ENCODE measurements at regions not wholly inside any gene's neighbourhood (a gene's known extent, or its start where the extent isn't known, plus 50 kb on each side); places are given as distances from the start of the nearest gene placed in this dataset.

- H3K79me2 ChIP-seq (ENCODE audit: low read depth) = no peaks in the 10 kb centered on the region
- Mint-ChIP-seq H3K36me3 (no peaks in the 10 kb centered on the region), H3K4me1 (peaks cover 5% of the 10 kb centered on the region), H3K27ac (no peak overlapping the region), H3K9me3 (peaks cover 7% of the 10 kb centered on the region), H3K4me3 (no peak overlapping the region), H3K27me3 (ENCODE audit: insufficient read depth, low read depth) (peaks cover 9% of the 10 kb centered on the region)
- no peaks in the 10 kb centered on the region for H4K20me1 ChIP-seq (ENCODE audit: low read depth)
- H3K4me3 ChIP-seq = no peak overlapping the region
- no peaks in the 10 kb centered on the region for H3K27me3 ChIP-seq
- no peak for DNase-seq (ENCODE audit: low spot score)
- H2AFZ ChIP-seq (replicated peaks) = no peak overlapping the region
- no peaks in the 10 kb centered on the region for H3K9me3 ChIP-seq (ENCODE audit: low read depth)
- no peak overlapping the region for H3K4me2 ChIP-seq
- no peaks in the 10 kb centered on the region for H3K4me1 ChIP-seq
- no peak overlapping the region for H3K27ac ChIP-seq
- H3F3A ChIP-seq (ENCODE audit: low read depth) = no peaks in the 10 kb centered on the region
- H3K36me3 ChIP-seq = no peaks in the 10 kb centered on the region
- no peak for TF ChIP-seq EZH2 (IDR thresholded peaks at IDR 0.05)
- TF ChIP-seq EZH2phosphoT487 (IDR thresholded peaks at IDR 0.05) = no peak
- no peak for TF ChIP-seq CTCF (IDR thresholded peaks at IDR 0.05)
- H3K9ac ChIP-seq = no peak overlapping the region
These were observed 353.8 kb downstream of the PREX1 start for GRCh38 chr20:48474022-48474421.

GRCh38 chr20:48471759-48472408 is 355.9 kb downstream of the PREX1 start:
- no peak overlapping the region for H3K27ac Mint-ChIP-seq

DNA sequence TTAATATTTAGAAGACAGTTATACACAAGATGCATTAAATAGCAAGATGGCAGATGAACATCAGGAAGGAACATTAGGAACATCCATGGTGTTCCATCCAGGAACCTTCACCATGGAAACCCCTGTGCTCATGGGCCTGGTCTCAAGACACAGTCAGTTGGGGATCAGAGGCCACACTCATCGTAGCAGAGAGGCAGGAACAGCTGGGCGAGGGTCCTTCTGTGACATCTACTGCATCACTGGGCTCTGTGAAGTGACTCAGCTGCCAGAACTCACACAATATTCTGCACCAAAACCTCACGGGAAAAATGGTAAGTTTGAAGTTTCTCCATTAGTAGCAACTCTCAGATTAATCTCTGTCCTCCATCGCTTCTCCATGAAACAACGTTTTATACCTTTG is 356.6 kb downstream of the PREX1 start:
- Histone ChIP-seq H3K27ac (no peak overlapping the region), H3F3A (ENCODE audit: low read depth) (no peaks in the 10 kb centered on the region), H3K36me3 (no peaks in the 10 kb centered on the region), H3K4me1 (no peaks in the 10 kb centered on the region), H3K9me3 (ENCODE audit: low read depth) (no peaks in the 10 kb centered on the region), H3K4me2 (no peak overlapping the region), H3K79me2 (ENCODE audit: low read depth) (no peaks in the 10 kb centered on the region), H4K20me1 (ENCODE audit: low read depth) (no peaks in the 10 kb centered on the region), H3K4me3 (no peak overlapping the region), H2AFZ (replicated peaks) (no peak overlapping the region), H3K27me3 (no peaks in the 10 kb centered on the region), H3K9ac (no peak overlapping the region)
- H3K36me3 Mint-ChIP-seq = no peaks in the 10 kb centered on the region
- DNase-seq (ENCODE audit: low spot score) = no peak
- H3K27ac Mint-ChIP-seq = no peak overlapping the region
- TF ChIP-seq CTCF (IDR thresholded peaks at IDR 0.05) = no peak
- TF ChIP-seq EZH2phosphoT487 (IDR thresholded peaks at IDR 0.05) = no peak
- TF ChIP-seq EZH2 (IDR thresholded peaks at IDR 0.05) = no peak
- no peaks in the 10 kb centered on the region for H3K9me3 Mint-ChIP-seq
- H3K4me1 Mint-ChIP-seq = peaks cover 3% of the 10 kb centered on the region
- no peak overlapping the region for H3K4me3 Mint-ChIP-seq
- H3K27me3 Mint-ChIP-seq (ENCODE audit: insufficient read depth, low read depth) = peaks cover 7% of the 10 kb centered on the region

More at GRCh38 chr20:48471759-48472408, 355.9 kb downstream of the PREX1 start:
- H3K4me3 ChIP-seq = no peak overlapping the region
- H3K9ac ChIP-seq = no peak overlapping the region
- no peaks in the 10 kb centered on the region for H3K27me3 ChIP-seq
- H3K27ac ChIP-seq = no peak overlapping the region
- no peaks in the 10 kb centered on the region for H3K9me3 ChIP-seq (ENCODE audit: low read depth)
- Mint-ChIP-seq H3K27me3 (ENCODE audit: insufficient read depth, low read depth) (peaks cover 11% of the 10 kb centered on the region), H3K36me3 (no peaks in the 10 kb centered on the region), H3K9me3 (peaks cover 4% of the 10 kb centered on the region), H3K4me1 (peaks cover 3% of the 10 kb centered on the region), H3K4me3 (no peak overlapping the region)
- no peak overlapping the region for H3K4me2 ChIP-seq
- no peak for TF ChIP-seq EZH2phosphoT487 (IDR thresholded peaks at IDR 0.05)
- no peak for TF ChIP-seq EZH2 (IDR thresholded peaks at IDR 0.05)
- no peak for TF ChIP-seq CTCF (IDR thresholded peaks at IDR 0.05)
- H3K4me1 ChIP-seq = no peaks in the 10 kb centered on the region
- no peaks in the 10 kb centered on the region for H4K20me1 ChIP-seq (ENCODE audit: low read depth)
- no peaks in the 10 kb centered on the region for H3K79me2 ChIP-seq (ENCODE audit: low read depth)
- no peaks in the 10 kb centered on the region for H3K36me3 ChIP-seq
- H3F3A ChIP-seq (ENCODE audit: low read depth) = no peaks in the 10 kb centered on the region
- no peak overlapping the region for H2AFZ ChIP-seq (replicated peaks)
- DNase-seq (ENCODE audit: low spot score) = no peak
